ENCODE measurements at regions not wholly inside any gene's neighbourhood (a gene's known extent, or its start where the extent isn't known, plus 50 kb on each side); places are given as distances from the start of the nearest gene placed in this dataset.

DNA sequence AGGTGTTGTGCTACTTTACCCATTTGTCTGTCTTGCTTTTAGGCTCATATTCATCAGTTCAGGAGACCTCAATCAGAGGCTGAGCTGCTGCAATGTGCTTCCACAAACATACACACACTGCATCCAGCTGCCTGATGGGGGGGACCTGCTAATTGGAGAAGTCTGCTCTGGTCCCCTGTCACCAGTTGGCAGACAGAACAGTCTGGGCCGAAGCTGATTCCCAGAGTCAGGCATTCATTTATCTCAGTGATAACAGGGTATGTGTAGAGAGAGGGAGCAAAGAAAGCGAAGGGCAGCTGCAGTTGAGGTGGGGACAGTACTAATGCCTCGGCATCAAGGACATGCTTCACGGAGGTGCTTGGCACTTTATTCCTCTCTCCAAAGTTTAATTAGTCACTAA lies 584.3 kb upstream of the PIK3C3 start (continued):
- TF ChIP-seq, protein P1, sequence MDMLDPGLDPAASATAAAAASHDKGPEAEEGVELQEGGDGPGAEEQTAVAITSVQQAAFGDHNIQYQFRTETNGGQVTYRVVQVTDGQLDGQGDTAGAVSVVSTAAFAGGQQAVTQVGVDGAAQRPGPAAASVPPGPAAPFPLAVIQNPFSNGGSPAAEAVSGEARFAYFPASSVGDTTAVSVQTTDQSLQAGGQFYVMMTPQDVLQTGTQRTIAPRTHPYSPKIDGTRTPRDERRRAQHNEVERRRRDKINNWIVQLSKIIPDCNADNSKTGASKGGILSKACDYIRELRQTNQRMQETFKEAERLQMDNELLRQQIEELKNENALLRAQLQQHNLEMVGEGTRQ (IDR thresholded peaks at IDR 0.05; ENCODE audit: low read length): no peak
- TF ChIP-seq CHD1 (IDR thresholded peaks at IDR 0.05; ENCODE audit: low read depth, low read length): no peak
- no peak for TF ChIP-seq SP1 (IDR thresholded peaks at IDR 0.05; ENCODE audit: low read depth, low read length)
- no peak for TF ChIP-seq BRCA1 (IDR thresholded peaks at IDR 0.05; ENCODE audit: low read depth, low read length)
- TF ChIP-seq TEAD4 (IDR thresholded peaks at IDR 0.05; ENCODE audit: low read depth, low read length): no peak

Measured in H1 (cell line).